Suprapubic skin (tissue), 4 donors: ENCODE measurements at regions not wholly inside any gene's neighbourhood (a gene's known extent, or its start where the extent isn't known, plus 50 kb on each side); places are given as distances from the start of the nearest gene placed in this dataset.

Experiments
- DNase-seq, 2 donors: peaks; one replicate each; pipeline ENCODE4 v3.0.0-alpha.2; 2019; ENCODE audit warnings: low spot score in 2 of 2
- H3K27ac ChIP-seq: fragments of 200-600 bp; sonication (generic); one replicate; pipeline ENCODE4 v1.5.1; 2019
- H3K27me3 ChIP-seq: fragments of 200-600 bp; sonication (generic); one replicate; pipeline ENCODE4 v1.5.1; 2019
- H3K36me3 ChIP-seq: fragments of 200-600 bp; sonication (generic); one replicate; pipeline ENCODE4 v1.5.1; 2019
- H3K4me1 ChIP-seq: fragments of 200-600 bp; sonication (generic); one replicate; pipeline ENCODE4 v1.5.1; 2019
- H3K4me3 ChIP-seq: fragments of 200-600 bp; sonication (generic); one replicate; pipeline ENCODE4 v1.5.1; 2019; ENCODE audit warnings: mild to moderate bottlenecking
- H3K9me3 ChIP-seq: fragments of 200-600 bp; sonication (generic); one replicate; pipeline ENCODE4 v1.5.1; 2019
- EP300 ChIP-seq: sonication (generic); formaldehyde crosslinking; IDR thresholded peaks from one replicate; pipeline ENCODE4 v1.6.1; 2017; ENCODE audit warnings: antibody characterized with exemption
- POLR2A ChIP-seq, 2 donors: fragments of 450-650 bp; IDR thresholded peaks; one replicate each; pipeline ENCODE4 v1.6.1; 2017; ENCODE audit warnings: antibody characterized with exemption in 2 of 2, mild to moderate bottlenecking in 2 of 2, moderate library complexity in 2 of 2
- POLR2AphosphoS5 ChIP-seq, 3 donors: sonication (generic); formaldehyde crosslinking; IDR thresholded peaks; one replicate each; pipeline ENCODE4 v1.6.1; 2017; ENCODE audit warnings: antibody characterized with exemption in 3 of 3
- WGBS: methylation state at CpG from one replicate; pipeline ENCODE4 v1.1.5; 2018; 5-methylcytosine and 5-hydroxymethylcytosine counted together
- TF ChIP-seq, protein P1 (sequence below), 2 donors: fragments of 200-600 bp in 1 of 2; fragments of 450-650 bp in 1 of 2; sonication (generic) in 1 of 2; IDR thresholded peaks; one replicate each; pipeline ENCODE4 v1.5.1; 2016 to 2019; ENCODE audit warnings: antibody characterized with exemption in 2 of 2, mild to moderate bottlenecking in 1 of 2, moderate library complexity in 1 of 2

DNA sequence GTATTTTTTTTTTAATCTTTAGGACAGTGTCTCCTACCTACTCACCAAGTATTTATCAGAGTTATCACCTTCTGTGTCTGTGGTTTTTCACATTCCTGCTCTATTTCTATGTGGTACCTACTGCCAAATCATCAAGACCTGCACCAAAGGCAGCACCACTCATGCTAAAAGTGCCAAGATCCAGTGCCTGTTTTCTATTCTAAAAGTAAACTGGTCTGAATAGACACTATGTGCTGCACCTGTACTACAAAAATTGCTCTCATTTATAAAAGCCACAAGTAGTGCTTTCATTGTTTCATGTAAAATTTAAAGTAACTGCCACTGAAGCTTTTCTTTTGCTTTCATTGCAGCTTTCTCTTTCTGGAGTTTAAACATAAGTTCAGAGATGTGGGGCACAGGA is 103.9 kb upstream of the GULP1 start:
- H3K4me1 ChIP-seq = no peaks in the 10 kb centered on the region
- H3K27ac ChIP-seq = no peak overlapping the region
- no peaks in the 10 kb centered on the region for H3K9me3 ChIP-seq
- no peaks in the 10 kb centered on the region for H3K36me3 ChIP-seq
- DNase-seq = no peak
- TF ChIP-seq, protein P1, sequence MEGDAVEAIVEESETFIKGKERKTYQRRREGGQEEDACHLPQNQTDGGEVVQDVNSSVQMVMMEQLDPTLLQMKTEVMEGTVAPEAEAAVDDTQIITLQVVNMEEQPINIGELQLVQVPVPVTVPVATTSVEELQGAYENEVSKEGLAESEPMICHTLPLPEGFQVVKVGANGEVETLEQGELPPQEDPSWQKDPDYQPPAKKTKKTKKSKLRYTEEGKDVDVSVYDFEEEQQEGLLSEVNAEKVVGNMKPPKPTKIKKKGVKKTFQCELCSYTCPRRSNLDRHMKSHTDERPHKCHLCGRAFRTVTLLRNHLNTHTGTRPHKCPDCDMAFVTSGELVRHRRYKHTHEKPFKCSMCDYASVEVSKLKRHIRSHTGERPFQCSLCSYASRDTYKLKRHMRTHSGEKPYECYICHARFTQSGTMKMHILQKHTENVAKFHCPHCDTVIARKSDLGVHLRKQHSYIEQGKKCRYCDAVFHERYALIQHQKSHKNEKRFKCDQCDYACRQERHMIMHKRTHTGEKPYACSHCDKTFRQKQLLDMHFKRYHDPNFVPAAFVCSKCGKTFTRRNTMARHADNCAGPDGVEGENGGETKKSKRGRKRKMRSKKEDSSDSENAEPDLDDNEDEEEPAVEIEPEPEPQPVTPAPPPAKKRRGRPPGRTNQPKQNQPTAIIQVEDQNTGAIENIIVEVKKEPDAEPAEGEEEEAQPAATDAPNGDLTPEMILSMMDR (IDR thresholded peaks at IDR 0.05) = no peak
- TF ChIP-seq POLR2AphosphoS5 (IDR thresholded peaks at IDR 0.05) (no peak), EP300 (no peak), POLR2A (IDR thresholded peaks at IDR 0.05) (no peak)
- no peaks in the 10 kb centered on the region for H3K27me3 ChIP-seq
- H3K4me3 ChIP-seq = no peak overlapping the region

- Histone ChIP-seq H3K4me3 (no peak overlapping the region), H3K27me3 (no peaks in the 10 kb centered on the region), H3K4me1 (no peaks in the 10 kb centered on the region), H3K27ac (no peak overlapping the region), H3K9me3 (no peaks in the 10 kb centered on the region), H3K36me3 (no peaks in the 10 kb centered on the region)
- TF ChIP-seq POLR2A (IDR thresholded peaks at IDR 0.05) (no peak), EP300 (no peak), POLR2AphosphoS5 (IDR thresholded peaks at IDR 0.05) (no peak)
- TF ChIP-seq, protein P1 (IDR thresholded peaks at IDR 0.05) = no peak
- 87% methylated on average over 3 of the region's 3 CpGs for WGBS
- no peak for DNase-seq
Observed at GRCh38 chr2:188189356-188189755, 102.3 kb upstream of the GULP1 start.

GRCh38 chr2:188193230-188193629 is 98.4 kb upstream of the GULP1 start:
- WGBS = 60% methylated on average over 1 of the region's 1 CpG
- Histone ChIP-seq H3K36me3 (no peaks in the 10 kb centered on the region), H3K4me1 (no peaks in the 10 kb centered on the region), H3K27ac (no peak overlapping the region), H3K27me3 (no peaks in the 10 kb centered on the region), H3K4me3 (no peak overlapping the region), H3K9me3 (no peaks in the 10 kb centered on the region)
- TF ChIP-seq POLR2A (IDR thresholded peaks at IDR 0.05) (no peak), POLR2AphosphoS5 (IDR thresholded peaks at IDR 0.05) (no peak), EP300 (no peak)
- TF ChIP-seq, protein P1 (IDR thresholded peaks at IDR 0.05) = no peak
- DNase-seq = no peak

GRCh38 chr2:188196343-188197008 is 95.2 kb upstream of the GULP1 start:
- TF ChIP-seq POLR2A (IDR thresholded peaks at IDR 0.05) (no peak), EP300 (no peak), POLR2AphosphoS5 (IDR thresholded peaks at IDR 0.05) (no peak)
- TF ChIP-seq, protein P1 (IDR thresholded peaks at IDR 0.05) = no peak
- Histone ChIP-seq H3K27me3 (no peaks in the 10 kb centered on the region), H3K9me3 (no peaks in the 10 kb centered on the region), H3K27ac (no peak overlapping the region), H3K36me3 (no peaks in the 10 kb centered on the region), H3K4me1 (no peaks in the 10 kb centered on the region), H3K4me3 (no peak overlapping the region)
- WGBS = 47% methylated on average over 2 of the region's 2 CpGs
- no peak for DNase-seq

- Histone ChIP-seq H3K27me3 (no peaks in the 10 kb centered on the region), H3K27ac (no peak overlapping the region), H3K4me1 (no peaks in the 10 kb centered on the region), H3K4me3 (no peak overlapping the region), H3K36me3 (no peaks in the 10 kb centered on the region), H3K9me3 (no peaks in the 10 kb centered on the region)
- TF ChIP-seq POLR2AphosphoS5 (IDR thresholded peaks at IDR 0.05) (no peak), POLR2A (IDR thresholded peaks at IDR 0.05) (no peak), EP300 (no peak)
- TF ChIP-seq, protein P1 (IDR thresholded peaks at IDR 0.05) = no peak
- WGBS = 73% methylated on average over 3 of the region's 3 CpGs
- DNase-seq = no peak
Observed at GRCh38 chr2:188199716-188200128, 92.0 kb upstream of the GULP1 start.
